Ishikawa (cell line): ENCODE measurements at regions not wholly inside any gene's neighbourhood (a gene's known extent, or its start where the extent isn't known, plus 50 kb on each side); places are given as distances from the start of the nearest gene placed in this dataset.

Experiments used
- CEBPB ChIP-seq: IDR thresholded peaks from 2 replicates; pipeline ENCODE4 v1.6.1; 2012
- CREB1 ChIP-seq: IDR thresholded peaks from 2 replicates; pipeline ENCODE4 v1.6.1; 2012; ENCODE audit warnings: low read depth
- EGR1 ChIP-seq: IDR thresholded peaks from 2 replicates; pipeline ENCODE4 v1.6.1; 2012
- EP300 ChIP-seq: IDR thresholded peaks from 2 replicates; pipeline ENCODE4 v1.6.1; 2012; ENCODE audit warnings: borderline replicate concordance
- FOXM1 ChIP-seq: IDR thresholded peaks from 2 replicates; pipeline ENCODE4 v1.6.1; 2012; ENCODE audit warnings: low read depth, borderline replicate concordance
- MAX ChIP-seq: IDR thresholded peaks from 2 replicates; pipeline ENCODE4 v1.6.1; 2012
- NFIC ChIP-seq: IDR thresholded peaks from 2 replicates; pipeline ENCODE4 v1.6.1; 2012
- RAD21 ChIP-seq: IDR thresholded peaks from 2 replicates; pipeline ENCODE4 v1.6.1; 2012; ENCODE audit warnings: low read depth
- REST ChIP-seq: IDR thresholded peaks from 2 replicates; pipeline ENCODE4 v1.6.1; 2012; ENCODE audit warnings: low read depth, mild to moderate bottlenecking
- TAF1 ChIP-seq: IDR thresholded peaks from 2 replicates; pipeline ENCODE4 v1.6.1; 2012; ENCODE audit warnings: low read depth, mild to moderate bottlenecking
- TCF12 ChIP-seq: IDR thresholded peaks from 2 replicates; pipeline ENCODE4 v1.6.1; 2012; ENCODE audit warnings: low read depth
- TEAD4 ChIP-seq: IDR thresholded peaks from 2 replicates; pipeline ENCODE4 v1.6.1; 2012
- USF1 ChIP-seq: IDR thresholded peaks from 2 replicates; pipeline ENCODE4 v1.6.1; 2012
- YY1 ChIP-seq: IDR thresholded peaks from 2 replicates; pipeline ENCODE4 v1.6.1; 2012; ENCODE audit warnings: low read depth
- ZBTB7A ChIP-seq: IDR thresholded peaks from 2 replicates; pipeline ENCODE4 v1.6.1; 2012; ENCODE audit warnings: low read depth

- TF ChIP-seq ZBTB7A, result no peak
- no peak for TF ChIP-seq TEAD4
- TF ChIP-seq TAF1, result no peak
Measured at GRCh38 chr6:33904747-33905065, 100.9 kb upstream of the MLN start.

GRCh38 chr6:33904050-33904746, 100.4 kb upstream of the MLN start:
- TF ChIP-seq USF1, result no peak
- TF ChIP-seq REST, result no peak
- no peak for TF ChIP-seq YY1
- no peak for TF ChIP-seq TCF12
- TF ChIP-seq CEBPB, result no peak
- TF ChIP-seq TEAD4, result no peak

GRCh38 chr6:33903579-33903978, 99.8 kb upstream of the MLN start:
- TF ChIP-seq YY1, result no peak
- TF ChIP-seq TEAD4, result no peak
- TF ChIP-seq TCF12, result no peak
- no peak for TF ChIP-seq ZBTB7A
- TF ChIP-seq EGR1, result no peak
- TF ChIP-seq FOXM1, result no peak
- no peak for TF ChIP-seq REST
- no peak for TF ChIP-seq RAD21
- no peak for TF ChIP-seq MAX
- no peak for TF ChIP-seq TAF1
- TF ChIP-seq NFIC, result no peak
- no peak for TF ChIP-seq CEBPB
- no peak for TF ChIP-seq EP300
- no peak for TF ChIP-seq CREB1
- TF ChIP-seq USF1, result no peak

- TF ChIP-seq NFIC, result no peak
- TF ChIP-seq MAX, result no peak
- TF ChIP-seq TAF1, result no peak
- TF ChIP-seq REST, result no peak
- TF ChIP-seq ZBTB7A, result no peak
- TF ChIP-seq CREB1, result no peak
- no peak for TF ChIP-seq TEAD4
- no peak for TF ChIP-seq USF1
- no peak for TF ChIP-seq CEBPB
- TF ChIP-seq EGR1, result no peak
- no peak for TF ChIP-seq RAD21
- TF ChIP-seq EP300, result no peak
- TF ChIP-seq YY1, result no peak
- no peak for TF ChIP-seq TCF12
- no peak for TF ChIP-seq FOXM1
Measured at GRCh38 chr6:33902457-33902853, 98.7 kb upstream of the MLN start.
